ENCODE measurements at regions not wholly inside any gene's neighbourhood (a gene's known extent, or its start where the extent isn't known, plus 50 kb on each side); places are given as distances from the start of the nearest gene placed in this dataset.

DNA sequence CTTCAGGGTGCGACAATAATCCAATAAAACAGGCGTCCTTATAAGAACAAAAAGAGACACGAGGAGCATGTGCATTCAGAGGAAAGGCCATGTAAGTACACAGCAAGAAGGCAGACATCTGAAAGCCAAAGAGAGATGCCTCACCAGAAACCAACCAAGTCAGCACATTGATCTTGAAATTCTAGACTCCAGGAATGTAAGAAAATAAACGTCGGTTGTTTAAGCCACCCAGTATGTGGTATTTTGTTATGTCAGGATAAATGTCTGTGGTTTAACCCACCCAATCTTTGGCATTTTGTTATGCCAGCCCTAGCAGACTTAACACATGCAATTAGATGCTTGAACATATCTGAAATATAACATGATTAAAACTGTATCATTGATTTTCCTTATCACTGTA lies 452.0 kb downstream of the SLITRK6 start:
- TF ChIP-seq POLR2AphosphoS5 (IDR thresholded peaks at IDR 0.05; ENCODE audit: borderline replicate concordance, low read depth, low read length) (no peak), EZH2 (IDR thresholded peaks at IDR 0.05) (no peak)
